Activated T-cell treated with anti-CD3 and anti-CD28 coated beads, Interleukin-2, amount 50 U/mL, for 72 hours (primary cell): ENCODE measurements at regions not wholly inside any gene's neighbourhood (a gene's known extent, or its start where the extent isn't known, plus 50 kb on each side); places are given as distances from the start of the nearest gene placed in this dataset.

Experiments used
- ATAC-seq, 2 donors: fragments of 150-1000 bp; cut with Tn5 transposase; replicated peaks in 1 of 2; 2 replicates each; pipeline ENCODE4 v1.10.0; 2021; ENCODE audit warnings: moderate library complexity in 2 of 2, mild to moderate bottlenecking in 1 of 2
- DNase-seq, 2 donors: peaks; one replicate each; pipeline ENCODE4 v3.0.0; 2021 to 2022; ENCODE audit warnings: mixed read lengths in 1 of 2
- H3K27ac Mint-ChIP-seq: one replicate; pipeline ENCODE4 v1.8.0; 2022; ENCODE audit warnings: mild to moderate bottlenecking, moderate library complexity, mixed read lengths
- H3K27me3 Mint-ChIP-seq: one replicate; pipeline ENCODE4 v1.8.0; 2022; ENCODE audit warnings: low read depth, mixed read lengths
- H3K36me3 Mint-ChIP-seq, 2 donors: one replicate each; pipeline ENCODE4 v1.8.0; 2022; ENCODE audit warnings: mixed read lengths in 2 of 2, mild to moderate bottlenecking in 1 of 2; ENCODE audit not compliant: insufficient read depth in 2 of 2
- H3K4me1 Mint-ChIP-seq: one replicate; pipeline ENCODE4 v1.8.0; 2022; ENCODE audit warnings: low read depth, mixed read lengths
- H3K4me3 Mint-ChIP-seq, 2 donors: one replicate each; pipeline ENCODE4 v1.8.0; 2022; ENCODE audit warnings: mild to moderate bottlenecking in 2 of 2, mixed read lengths in 2 of 2, moderate library complexity in 2 of 2
- H3K9me3 Mint-ChIP-seq, 2 donors: one replicate each; pipeline ENCODE4 v1.8.0; 2022; ENCODE audit warnings: mixed read lengths in 2 of 2

- no peaks in the 10 kb centered on the region for H3K9me3 Mint-ChIP-seq
- ATAC-seq = no peak
Observed at GRCh38 chr12:66944365-66944764, 265.5 kb upstream of the GRIP1 start.

GRCh38 chr12:66945189-66945817 lies 266.4 kb upstream of the GRIP1 start:
- Mint-ChIP-seq H3K9me3 (no peaks in the 10 kb centered on the region), H3K4me1 (peaks cover 34% of the 10 kb centered on the region), H3K4me3 (no peak overlapping the region), H3K36me3 (peaks cover 0 to 2% of the 10 kb centered on the region in 2 donors), H3K27ac (no peak overlapping the region), H3K27me3 (peaks cover 12% of the 10 kb centered on the region)
- no peak for DNase-seq
- ATAC-seq = no peak

More at GRCh38 chr12:66944365-66944764, 265.5 kb upstream of the GRIP1 start:
- peaks cover 12% of the 10 kb centered on the region for H3K27me3 Mint-ChIP-seq
- DNase-seq = no peak
- H3K4me1 Mint-ChIP-seq = peaks cover 38% of the 10 kb centered on the region
- no peak overlapping the region for H3K27ac Mint-ChIP-seq
- no peak overlapping the region for H3K4me3 Mint-ChIP-seq
- H3K36me3 Mint-ChIP-seq = no peaks in the 10 kb centered on the region

GRCh38 chr12:66947119-66947518 lies 268.2 kb upstream of the GRIP1 start:
- H3K27ac Mint-ChIP-seq = no peak overlapping the region
- H3K4me3 Mint-ChIP-seq = no peak overlapping the region
- H3K4me1 Mint-ChIP-seq = peaks cover 22% of the 10 kb centered on the region
- no peaks in the 10 kb centered on the region for H3K9me3 Mint-ChIP-seq
- peak; percentile 94 to 95 for ATAC-seq
- H3K27me3 Mint-ChIP-seq = peaks cover 18% of the 10 kb centered on the region
- peaks cover 0 to 2% of the 10 kb centered on the region in 2 donors for H3K36me3 Mint-ChIP-seq
- DNase-seq = peak; percentile 19 to 21

GRCh38 chr12:66952668-66953067 lies 273.8 kb upstream of the GRIP1 start:
- no peaks in the 10 kb centered on the region for H3K9me3 Mint-ChIP-seq
- no peak overlapping the region for H3K4me3 Mint-ChIP-seq
- ATAC-seq = no peak
- no peak for DNase-seq
- no peak overlapping the region for H3K27ac Mint-ChIP-seq
- peaks cover 0 to 2% of the 10 kb centered on the region in 2 donors for H3K36me3 Mint-ChIP-seq
- no peaks in the 10 kb centered on the region for H3K4me1 Mint-ChIP-seq
- peaks cover 12% of the 10 kb centered on the region for H3K27me3 Mint-ChIP-seq

GRCh38 chr12:66956300-66956699 lies 277.4 kb upstream of the GRIP1 start:
- H3K27me3 Mint-ChIP-seq = peaks cover 5% of the 10 kb centered on the region
- no peak overlapping the region for H3K4me3 Mint-ChIP-seq
- ATAC-seq = no peak
- no peak for DNase-seq
- no peak overlapping the region for H3K27ac Mint-ChIP-seq
- H3K9me3 Mint-ChIP-seq = peaks cover 0 to 2% of the 10 kb centered on the region in 2 donors
- H3K36me3 Mint-ChIP-seq = no peaks in the 10 kb centered on the region
- peaks cover 5% of the 10 kb centered on the region for H3K4me1 Mint-ChIP-seq

DNA sequence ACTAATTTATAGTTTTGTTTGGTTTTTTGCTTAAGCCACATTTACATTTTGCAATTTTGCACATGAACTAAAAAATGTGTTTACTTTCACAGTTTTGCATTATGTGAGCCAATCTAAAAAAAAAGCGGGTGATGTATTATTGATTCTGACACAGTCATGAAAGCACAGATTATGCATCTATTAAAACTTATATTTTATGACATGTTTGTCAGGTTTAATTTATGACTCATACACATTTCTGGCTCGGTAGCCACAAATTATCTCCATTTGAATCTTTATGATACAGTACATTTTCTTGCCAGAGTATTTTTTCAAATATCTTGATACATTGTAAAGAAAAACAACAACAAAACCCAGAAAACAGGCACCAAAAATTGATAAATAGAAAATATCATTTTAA lies 280.4 kb upstream of the GRIP1 start:
- no peak for DNase-seq
- ATAC-seq = no peak
- Mint-ChIP-seq H3K36me3 (peaks cover 0 to 4% of the 10 kb centered on the region in 2 donors), H3K27ac (no peak overlapping the region), H3K4me3 (no peak overlapping the region), H3K27me3 (no peaks in the 10 kb centered on the region), H3K4me1 (peaks cover 12% of the 10 kb centered on the region), H3K9me3 (peaks cover 0 to 7% of the 10 kb centered on the region in 2 donors)

GRCh38 chr12:66960006-66960405 lies 281.1 kb upstream of the GRIP1 start:
- Mint-ChIP-seq H3K36me3 (peaks cover 0 to 6% of the 10 kb centered on the region in 2 donors), H3K9me3 (peaks cover 0 to 7% of the 10 kb centered on the region in 2 donors), H3K27ac (no peak overlapping the region), H3K27me3 (no peaks in the 10 kb centered on the region), H3K4me3 (no peak overlapping the region), H3K4me1 (peaks cover 18% of the 10 kb centered on the region)
- DNase-seq = no peak
- ATAC-seq = no peak

DNA sequence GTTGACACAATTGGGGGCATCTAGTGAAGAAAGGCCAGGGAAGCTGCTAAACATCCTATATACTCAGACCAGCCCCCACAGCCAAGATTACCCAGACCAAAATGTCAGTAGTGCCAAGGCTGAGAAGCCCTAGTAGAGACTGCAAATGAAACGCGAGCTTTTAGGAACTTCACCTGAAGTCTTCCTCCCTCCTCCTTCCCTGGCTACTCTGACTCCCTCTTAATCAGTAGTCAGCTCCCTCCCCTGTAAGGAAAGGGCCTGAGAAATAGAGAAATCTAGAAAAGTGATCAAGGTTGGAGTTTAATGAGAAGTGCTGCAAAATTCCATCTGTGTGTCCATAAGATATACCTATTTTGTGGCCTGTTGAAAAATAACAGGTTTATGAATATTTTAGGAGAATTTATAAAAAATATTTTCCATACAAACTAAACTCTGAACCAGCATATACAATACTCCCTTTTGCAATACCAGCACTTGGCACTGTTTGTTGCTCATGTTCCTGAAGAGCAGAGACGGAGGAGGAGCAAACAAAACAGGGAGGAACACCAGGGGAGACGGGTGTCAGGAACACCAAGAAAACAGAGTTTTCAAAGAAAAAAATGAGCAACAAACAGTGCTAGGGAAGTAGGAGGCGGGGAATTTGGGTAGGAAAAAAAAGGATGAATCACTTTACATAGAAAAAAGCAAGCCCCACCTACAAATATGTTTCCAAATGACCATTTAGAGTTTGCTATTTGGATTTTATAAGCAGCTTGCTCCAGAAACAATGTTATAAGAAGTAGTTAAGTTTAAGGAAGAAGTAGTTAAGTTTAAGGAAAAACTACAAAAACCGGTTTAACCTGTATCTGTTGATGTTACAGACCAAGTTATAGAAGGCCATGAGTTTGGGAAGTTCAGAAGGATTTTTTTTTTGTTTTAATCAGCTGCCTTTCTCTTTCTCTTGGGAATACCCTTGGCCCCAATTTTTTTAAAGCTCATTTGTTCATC lies 282.1 kb upstream of the GRIP1 start:
- H3K4me1 Mint-ChIP-seq = peaks cover 24% of the 10 kb centered on the region
- no peak overlapping the region for H3K4me3 Mint-ChIP-seq
- peaks cover 0 to 6% of the 10 kb centered on the region in 2 donors for H3K36me3 Mint-ChIP-seq
- no peaks in the 10 kb centered on the region for H3K27me3 Mint-ChIP-seq
- DNase-seq (no peak), ATAC-seq (no peak)
- no peak overlapping the region for H3K27ac Mint-ChIP-seq
- peaks cover 0 to 7% of the 10 kb centered on the region in 2 donors for H3K9me3 Mint-ChIP-seq

DNA sequence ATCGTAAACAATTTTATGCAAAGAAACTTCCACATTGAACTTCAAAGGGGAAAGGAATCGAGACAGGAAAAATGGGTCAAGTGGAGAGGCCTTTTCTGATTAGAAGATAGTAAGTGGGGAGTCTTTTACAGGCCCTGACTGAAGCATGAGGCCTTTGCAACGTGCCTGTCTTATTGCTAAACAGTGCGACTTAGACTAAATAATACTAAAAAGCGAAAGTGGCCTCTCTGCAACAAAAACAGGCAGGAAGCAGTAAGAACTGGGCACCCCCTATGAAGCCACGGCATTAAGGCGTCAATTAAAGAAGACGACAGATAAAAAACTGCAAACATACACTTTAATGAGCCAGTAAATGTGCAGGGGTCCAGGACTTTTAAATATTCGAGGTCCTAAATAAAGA lies 283.4 kb upstream of the GRIP1 start:
- H3K27me3 Mint-ChIP-seq = no peaks in the 10 kb centered on the region
- H3K4me3 Mint-ChIP-seq = no peak overlapping the region
- ATAC-seq (no peak), DNase-seq (no peak)
- no peak overlapping the region for H3K27ac Mint-ChIP-seq
- peaks cover 26% of the 10 kb centered on the region for H3K4me1 Mint-ChIP-seq
- H3K36me3 Mint-ChIP-seq = peaks cover 0 to 6% of the 10 kb centered on the region in 2 donors
- H3K9me3 Mint-ChIP-seq = peaks cover 0 to 7% of the 10 kb centered on the region in 2 donors

- Mint-ChIP-seq H3K36me3 (peaks cover 0 to 6% of the 10 kb centered on the region in 2 donors), H3K27ac (no peak overlapping the region), H3K27me3 (no peaks in the 10 kb centered on the region), H3K9me3 (peaks cover 0 to 7% of the 10 kb centered on the region in 2 donors), H3K4me3 (no peak overlapping the region), H3K4me1 (peaks cover 26% of the 10 kb centered on the region)
- DNase-seq (no peak), ATAC-seq (no peak)
Observed at GRCh38 chr12:66963901-66964300, 285.0 kb upstream of the GRIP1 start.

DNA sequence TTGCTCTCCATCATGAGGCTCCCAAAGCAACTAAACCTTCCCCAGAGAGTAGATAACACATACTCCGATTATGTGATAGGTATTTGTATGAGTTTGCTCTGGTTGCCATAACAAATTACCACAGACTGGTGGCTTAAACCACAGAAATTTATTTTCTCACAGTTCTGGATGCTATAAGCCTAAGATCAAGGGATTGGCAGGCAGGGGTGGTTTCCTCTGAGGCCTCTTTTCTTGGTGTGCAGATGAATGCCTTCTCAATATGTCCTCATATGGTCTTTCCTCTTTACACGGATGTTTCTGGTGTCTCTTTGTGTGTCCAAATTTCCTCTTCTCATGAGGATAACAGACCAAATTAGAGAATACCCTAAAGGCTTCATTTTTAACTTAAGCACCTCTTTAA lies 285.8 kb upstream of the GRIP1 start:
- Mint-ChIP-seq H3K4me1 (peaks cover 26% of the 10 kb centered on the region), H3K36me3 (peaks cover 0 to 8% of the 10 kb centered on the region in 2 donors), H3K27me3 (no peaks in the 10 kb centered on the region), H3K27ac (peak overlapping the region; percentile 58), H3K4me3 (peak overlapping the region in 1 of 2 donors; percentile 28), H3K9me3 (peaks cover 0 to 7% of the 10 kb centered on the region in 2 donors)
- DNase-seq = peak; percentile 47 to 70
- ATAC-seq = peak; percentile 89 to 97

DNA sequence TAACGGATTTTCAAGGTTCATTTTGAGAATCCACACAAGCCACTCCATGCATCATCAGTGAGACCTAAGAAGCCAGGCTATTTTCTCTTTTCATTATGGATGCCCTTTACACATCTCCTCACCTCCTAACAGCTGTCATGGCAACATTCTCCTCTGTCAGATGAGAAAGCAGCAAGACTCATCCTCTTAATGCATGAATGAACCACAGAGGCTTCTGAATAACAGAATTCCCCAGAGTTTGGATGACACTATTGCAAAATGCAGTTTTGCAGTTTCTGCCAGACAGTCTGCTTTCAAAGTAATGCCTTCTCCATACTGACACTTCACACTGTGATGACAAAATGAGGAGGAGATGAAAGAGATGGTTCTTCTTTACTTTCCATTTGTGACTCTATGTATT lies 286.7 kb upstream of the GRIP1 start:
- peak; percentile 12 to 63 for ATAC-seq
- no peak for DNase-seq
- peaks cover 26% of the 10 kb centered on the region for H3K4me1 Mint-ChIP-seq
- peaks cover 2 to 10% of the 10 kb centered on the region in 2 donors for H3K36me3 Mint-ChIP-seq
- peaks cover 2 to 7% of the 10 kb centered on the region in 2 donors for H3K9me3 Mint-ChIP-seq
- no peaks in the 10 kb centered on the region for H3K27me3 Mint-ChIP-seq
- no peak overlapping the region for H3K27ac Mint-ChIP-seq
- H3K4me3 Mint-ChIP-seq = no peak overlapping the region

- DNase-seq (no peak), ATAC-seq (no peak)
- no peak overlapping the region for H3K4me3 Mint-ChIP-seq
- peaks cover 2% of the 10 kb centered on the region in 2 donors for H3K9me3 Mint-ChIP-seq
- no peaks in the 10 kb centered on the region for H3K4me1 Mint-ChIP-seq
- H3K27ac Mint-ChIP-seq = no peak overlapping the region
- H3K36me3 Mint-ChIP-seq = peaks cover 2 to 5% of the 10 kb centered on the region in 2 donors
- H3K27me3 Mint-ChIP-seq = no peaks in the 10 kb centered on the region
Observed at GRCh38 chr12:66971816-66972215, 292.9 kb upstream of the GRIP1 start.
